HS-5 (cell line): ENCODE measurements at regions not wholly inside any gene's neighbourhood (a gene's known extent, or its start where the extent isn't known, plus 50 kb on each side); places are given as distances from the start of the nearest gene placed in this dataset.

Experiments used
- DNase-seq: peaks from one replicate; pipeline ENCODE4 v3.0.0-alpha.2; 2012; ENCODE audit warnings: low read depth

GRCh38 chr1:80909172-80909784 lies 891.5 kb upstream of the ADGRL2 start:
- no peak for DNase-seq

DNA sequence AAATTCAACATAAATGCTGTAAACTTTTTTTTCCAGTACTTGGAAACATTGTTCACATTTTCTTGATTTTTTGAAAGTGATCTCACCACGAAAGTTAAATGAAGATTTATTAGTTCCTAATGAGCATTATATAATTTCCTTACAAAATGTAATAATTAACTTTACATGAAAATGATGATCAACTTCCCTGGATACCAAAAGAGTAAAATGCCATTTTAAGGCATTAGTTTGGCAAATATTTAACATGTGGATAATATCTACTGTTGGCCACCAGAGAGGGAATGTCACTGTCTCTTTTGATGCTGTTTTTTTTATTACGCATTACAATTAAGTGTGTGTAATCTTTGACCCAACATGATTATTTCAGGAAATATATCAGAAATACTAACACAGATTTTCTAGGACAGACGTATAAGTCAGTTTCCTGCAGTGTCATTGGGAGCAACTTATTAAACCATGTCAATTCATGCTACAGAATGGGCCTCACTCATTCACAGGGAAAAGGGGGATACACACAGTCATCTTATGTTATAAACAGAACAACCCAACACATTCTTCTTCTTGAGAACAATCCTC lies 903.9 kb upstream of the ADGRL2 start:
- DNase-seq = no peak

DNA sequence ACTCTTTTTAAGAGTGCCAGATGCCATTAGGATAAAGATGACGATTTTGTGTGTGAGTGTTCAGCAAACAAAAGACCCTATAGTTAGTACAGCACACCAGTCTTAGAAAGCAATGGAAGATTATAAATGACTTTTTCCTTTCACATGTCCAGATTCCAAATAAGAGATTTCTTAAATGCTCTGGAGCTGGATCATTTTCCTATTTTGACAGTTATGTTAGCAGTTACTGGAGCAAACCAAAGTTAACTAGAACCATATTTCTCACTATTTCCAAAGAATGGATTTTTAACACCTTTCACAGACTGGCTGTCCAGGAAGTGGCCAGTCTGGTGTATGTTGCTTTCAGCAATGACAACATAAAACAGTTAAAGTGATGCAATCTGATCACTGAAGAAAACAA lies 905.8 kb upstream of the ADGRL2 start:
- no peak for DNase-seq

DNA sequence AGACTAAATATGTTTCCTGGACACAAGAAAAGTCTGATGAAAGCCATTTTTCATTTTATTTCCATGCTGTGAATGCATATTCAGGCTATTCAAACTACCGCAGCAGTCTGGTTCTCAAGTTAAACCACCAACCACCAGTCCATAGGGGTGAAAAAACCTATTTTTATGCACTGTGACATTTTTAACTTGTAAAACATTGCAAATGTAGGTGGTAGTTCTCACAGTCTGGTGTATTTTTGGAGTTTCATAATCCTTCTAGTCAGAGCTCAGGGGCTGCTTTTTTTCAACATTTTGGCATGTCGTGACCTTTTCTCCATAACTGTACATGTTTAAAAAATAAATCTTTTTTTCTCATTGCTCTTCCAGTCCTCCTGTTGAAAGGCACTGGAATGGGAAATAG lies 907.6 kb upstream of the ADGRL2 start:
- no peak for DNase-seq

DNA sequence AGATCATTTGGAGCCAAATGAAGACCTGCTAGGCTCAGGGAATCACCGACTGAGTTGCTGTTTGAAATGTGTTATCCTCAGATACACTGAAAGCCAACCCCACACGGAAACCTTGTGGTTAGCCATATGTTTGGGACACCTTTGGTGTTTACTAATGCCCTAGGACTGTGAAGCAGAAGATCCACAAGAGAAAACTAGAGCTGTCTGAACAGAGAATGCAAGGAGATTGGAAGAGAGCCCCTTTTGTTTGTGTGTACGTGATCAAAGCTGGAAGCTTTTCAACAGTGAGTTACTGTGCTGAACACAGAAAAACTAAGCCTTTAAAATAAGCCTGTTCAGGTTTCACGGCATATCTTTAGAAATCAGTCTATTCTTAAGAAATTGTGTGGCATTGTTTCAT lies 908.2 kb upstream of the ADGRL2 start:
- DNase-seq = no peak

DNA sequence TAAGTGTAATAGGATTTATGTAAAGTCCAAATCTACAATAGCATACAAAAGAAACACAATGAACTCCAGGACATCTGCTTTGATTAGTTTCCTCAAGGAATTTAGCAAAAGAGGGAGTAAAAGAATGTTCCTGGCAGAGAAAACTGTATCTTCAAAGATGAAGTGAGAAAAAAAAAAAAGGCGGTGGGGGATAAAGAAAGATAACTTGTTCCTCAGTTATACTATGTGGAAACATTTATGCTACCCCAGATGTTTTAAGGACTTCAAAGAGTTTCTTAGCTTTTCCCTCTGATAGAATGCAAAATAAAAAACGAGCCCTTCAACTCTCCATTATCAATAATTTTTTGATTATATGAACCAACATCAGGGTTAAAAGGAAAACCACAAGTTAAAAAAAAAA lies 908.9 kb upstream of the ADGRL2 start:
- no peak for DNase-seq

- DNase-seq = peak; percentile 70
Measured at GRCh38 chr1:80882553-80882952, 918.2 kb upstream of the ADGRL2 start.

DNA sequence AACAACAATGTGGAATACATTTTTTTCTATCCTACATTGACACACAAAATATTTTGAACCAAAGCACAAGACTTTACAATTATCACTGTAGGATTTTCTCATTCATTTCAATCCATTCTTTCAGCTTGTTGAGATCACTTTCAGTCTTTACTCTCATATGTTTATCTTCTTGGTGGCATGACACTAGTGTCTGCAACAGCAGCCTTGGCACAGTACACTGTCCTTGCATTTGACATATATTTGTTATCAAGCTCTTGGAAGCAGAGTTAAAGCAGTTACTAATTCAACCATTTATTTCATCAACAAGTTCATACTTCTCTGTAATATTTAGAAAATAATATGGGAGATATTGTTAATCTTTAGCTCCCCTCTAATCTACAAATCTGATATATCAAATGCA lies 922.4 kb upstream of the ADGRL2 start:
- no peak for DNase-seq

- no peak for DNase-seq
Measured at GRCh38 chr1:80876035-80876434, 924.7 kb upstream of the ADGRL2 start.

GRCh38 chr1:80869299-80869698 lies 931.4 kb upstream of the ADGRL2 start:
- no peak for DNase-seq

GRCh38 chr1:80847904-80848303 lies 952.8 kb upstream of the ADGRL2 start:
- no peak for DNase-seq

- DNase-seq = no peak
Measured at GRCh38 chr1:80846966-80847365, 953.8 kb upstream of the ADGRL2 start.

GRCh38 chr1:80842796-80843195 lies 957.9 kb upstream of the ADGRL2 start:
- no peak for DNase-seq

GRCh38 chr1:80841261-80841660 lies 959.5 kb upstream of the ADGRL2 start:
- no peak for DNase-seq

DNA sequence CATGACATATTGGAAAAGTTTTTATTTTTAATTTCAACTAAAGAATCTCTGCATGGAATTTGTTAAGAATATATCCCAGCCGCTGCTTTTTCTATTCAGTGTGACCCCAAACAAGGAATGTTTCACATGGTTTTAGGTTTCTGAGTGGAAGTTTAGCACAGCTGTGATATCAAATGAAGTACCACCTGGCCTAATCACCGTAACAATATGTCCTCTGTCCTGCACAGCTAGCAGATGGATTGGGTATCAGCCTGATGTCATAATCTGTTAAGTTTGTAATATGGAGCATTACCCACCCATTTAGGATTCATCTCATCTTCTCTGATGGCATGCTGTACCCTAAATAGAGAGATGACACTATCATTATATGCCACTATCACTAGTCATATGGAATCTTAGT lies 963.7 kb upstream of the ADGRL2 start:
- no peak for DNase-seq

DNA sequence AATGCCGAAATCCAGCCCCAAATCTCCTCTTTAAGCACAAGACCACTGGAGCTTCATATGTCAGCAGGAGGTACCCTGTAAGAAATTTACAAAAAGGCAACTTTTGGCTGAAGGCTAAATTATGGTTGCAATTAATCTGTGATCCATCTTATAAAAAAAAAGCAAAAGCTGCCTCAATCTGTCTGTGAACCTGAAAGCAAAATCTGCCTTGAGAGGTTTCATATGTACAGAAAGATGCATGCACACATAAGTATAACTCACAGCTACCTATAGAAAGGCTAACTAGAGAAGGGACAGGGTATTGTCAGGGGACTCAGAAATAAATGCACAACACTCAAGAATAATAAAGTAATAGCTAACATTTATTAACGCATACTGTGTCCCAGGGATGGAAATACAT lies 964.2 kb upstream of the ADGRL2 start:
- no peak for DNase-seq

DNA sequence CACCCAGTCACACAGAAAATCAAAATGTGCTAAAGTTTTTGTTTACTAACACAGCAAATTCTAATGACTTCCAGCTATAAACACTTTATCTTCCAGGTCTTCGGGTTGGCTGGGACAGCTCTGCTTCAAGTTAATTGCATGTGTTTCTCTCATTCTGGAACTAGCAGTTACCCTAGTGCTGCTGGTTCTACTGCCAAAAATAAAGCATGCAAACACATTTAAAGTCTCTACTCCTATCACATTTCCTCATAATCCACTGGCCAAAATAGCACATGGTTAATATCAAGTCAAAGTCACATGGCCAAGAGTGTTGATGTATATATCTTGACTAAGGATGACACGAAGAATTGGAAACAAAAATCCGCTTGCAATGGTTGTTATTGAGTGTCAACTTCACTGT lies 973.1 kb upstream of the ADGRL2 start:
- no peak for DNase-seq

DNA sequence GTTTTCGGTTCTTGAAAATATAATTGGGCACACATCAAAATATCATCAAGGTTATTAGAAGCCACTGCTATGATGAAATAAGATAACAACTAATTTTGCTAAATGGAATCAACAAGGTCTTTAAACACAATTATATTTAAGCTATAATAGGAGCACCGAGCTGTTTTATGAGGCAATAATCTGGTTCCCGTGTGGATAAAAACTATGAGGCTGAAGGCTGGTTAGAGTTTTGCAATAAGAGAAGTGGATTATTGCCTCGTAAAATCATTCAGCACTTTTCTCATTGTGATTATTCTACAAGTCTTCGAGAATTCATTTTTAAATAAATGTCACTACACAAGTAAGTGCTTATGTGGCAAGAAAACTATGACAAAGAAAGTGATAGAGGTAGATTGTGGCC lies 975.7 kb upstream of the ADGRL2 start:
- DNase-seq = no peak

DNA sequence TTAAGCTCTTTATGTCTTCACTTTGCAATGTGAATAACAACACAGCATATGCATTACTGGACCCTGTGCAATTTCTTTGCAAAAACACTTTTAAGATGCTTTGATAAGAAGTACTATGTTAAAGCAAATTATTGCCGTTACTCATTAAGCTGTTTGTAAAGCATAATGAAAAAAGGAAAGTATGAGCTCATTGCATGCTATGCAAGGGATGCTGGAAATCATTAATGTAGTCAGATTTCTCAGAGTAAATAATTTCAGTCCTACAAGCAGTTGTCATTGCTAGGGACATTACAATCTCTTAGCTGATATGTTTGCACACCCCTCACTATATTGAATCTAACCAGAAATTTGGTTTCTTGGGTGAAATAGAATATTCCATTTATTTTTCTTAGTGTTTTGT lies 982.5 kb upstream of the ADGRL2 start:
- DNase-seq = no peak

GRCh38 chr1:80807981-80808380 lies 992.8 kb upstream of the ADGRL2 start:
- no peak for DNase-seq

- DNase-seq = no peak
Measured at GRCh38 chr1:80806431-80806830, 994.3 kb upstream of the ADGRL2 start.

GRCh38 chr1:80801695-80802094 lies 999.0 kb upstream of the ADGRL2 start:
- DNase-seq = no peak

DNA sequence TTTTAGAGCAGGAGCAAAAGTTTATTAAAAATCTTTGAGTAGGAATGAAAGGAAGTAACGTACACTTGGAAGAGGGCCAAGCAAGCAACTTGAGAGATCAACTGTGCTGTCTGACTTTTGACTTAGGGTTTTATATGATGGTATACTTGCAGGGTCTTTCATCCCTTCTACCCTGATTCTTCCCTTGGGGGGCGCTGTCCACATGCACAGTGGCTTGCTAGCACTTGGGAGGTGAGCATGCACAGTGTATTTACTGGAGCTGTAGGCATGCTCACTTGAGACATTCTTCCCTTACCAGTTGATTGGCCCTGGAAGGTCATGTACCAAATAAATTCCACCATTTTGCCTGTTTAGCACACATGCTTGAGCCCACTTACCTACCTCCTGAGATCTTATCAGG lies 1001.3 kb upstream of the ADGRL2 start:
- DNase-seq = no peak

DNA sequence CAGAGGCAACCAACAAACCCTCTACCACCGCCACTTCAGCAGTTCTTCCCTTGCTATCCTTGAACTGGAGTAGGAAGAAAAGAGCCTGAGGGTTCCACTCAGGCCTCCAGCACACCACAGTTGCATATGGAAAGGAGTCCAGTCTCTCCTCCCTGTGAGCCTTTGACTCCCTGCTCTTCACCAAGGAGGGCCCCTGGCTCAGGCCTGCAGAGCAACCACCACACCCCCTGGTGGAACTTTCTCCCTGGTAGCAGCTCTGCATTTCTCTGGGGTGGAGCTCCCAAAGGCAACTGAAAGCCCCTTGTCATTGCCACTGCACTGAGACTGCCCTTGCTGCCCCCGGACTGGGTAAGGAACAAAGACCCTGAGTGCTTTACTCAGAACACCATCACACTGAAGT lies 1021.5 kb upstream of the ADGRL2 start:
- no peak for DNase-seq
